ENCODE measurements at regions not wholly inside any gene's neighbourhood (a gene's known extent, or its start where the extent isn't known, plus 50 kb on each side); places are given as distances from the start of the nearest gene placed in this dataset.

GRCh38 chr21:24939291-24939690 lies 668.0 kb downstream of the MRPL39 start:
- DNase-seq (ENCODE audit: low read depth in 2 of 3, low spot score in 2 of 3) = no peak

GRCh38 chr21:24938573-24938972 lies 668.7 kb downstream of the MRPL39 start:
- DNase-seq (ENCODE audit: low read depth in 2 of 3, low spot score in 2 of 3) = no peak

DNA sequence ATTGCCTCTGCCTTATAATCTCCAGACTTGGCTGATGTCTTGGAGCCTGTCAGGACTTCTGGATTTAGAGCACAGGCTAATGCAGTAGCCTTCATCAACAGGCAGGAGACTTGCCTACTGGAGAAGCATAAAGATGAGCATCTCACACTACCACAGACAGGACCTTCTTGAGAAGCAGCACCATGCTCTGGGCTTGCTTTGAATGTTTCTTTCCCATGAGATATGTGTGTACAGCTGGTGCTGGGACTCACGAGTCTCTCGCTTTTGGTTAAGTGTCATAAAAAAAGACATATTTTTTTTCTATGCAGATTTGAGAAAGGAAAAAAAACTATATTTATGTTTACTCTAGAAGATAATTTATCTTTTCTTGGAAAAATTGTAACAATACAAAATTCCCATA lies 671.3 kb downstream of the MRPL39 start:
- no peak for DNase-seq (ENCODE audit: low read depth in 2 of 3, low spot score in 2 of 3)

DNA sequence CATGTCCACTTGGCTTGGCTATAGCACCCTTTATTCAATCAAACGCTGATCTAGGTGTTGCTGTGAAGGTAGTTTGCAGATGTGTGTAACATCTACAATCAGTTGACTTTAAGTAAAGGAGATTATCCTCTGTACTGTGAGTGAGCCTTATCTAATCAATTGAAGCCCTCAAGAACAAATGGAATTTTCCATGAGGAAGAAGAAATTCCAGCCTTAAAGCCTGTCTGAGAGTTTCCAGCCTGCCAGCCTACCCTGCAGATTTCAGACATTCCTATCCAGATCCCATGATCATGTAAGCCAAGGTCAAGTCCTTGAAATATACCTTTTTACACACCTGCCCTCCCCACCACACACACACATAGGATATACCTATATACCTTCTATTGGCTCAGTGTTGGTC lies 696.7 kb downstream of the MRPL39 start:
- no peak for DNase-seq (ENCODE audit: low read depth in 2 of 3, low spot score in 2 of 3)

DNA sequence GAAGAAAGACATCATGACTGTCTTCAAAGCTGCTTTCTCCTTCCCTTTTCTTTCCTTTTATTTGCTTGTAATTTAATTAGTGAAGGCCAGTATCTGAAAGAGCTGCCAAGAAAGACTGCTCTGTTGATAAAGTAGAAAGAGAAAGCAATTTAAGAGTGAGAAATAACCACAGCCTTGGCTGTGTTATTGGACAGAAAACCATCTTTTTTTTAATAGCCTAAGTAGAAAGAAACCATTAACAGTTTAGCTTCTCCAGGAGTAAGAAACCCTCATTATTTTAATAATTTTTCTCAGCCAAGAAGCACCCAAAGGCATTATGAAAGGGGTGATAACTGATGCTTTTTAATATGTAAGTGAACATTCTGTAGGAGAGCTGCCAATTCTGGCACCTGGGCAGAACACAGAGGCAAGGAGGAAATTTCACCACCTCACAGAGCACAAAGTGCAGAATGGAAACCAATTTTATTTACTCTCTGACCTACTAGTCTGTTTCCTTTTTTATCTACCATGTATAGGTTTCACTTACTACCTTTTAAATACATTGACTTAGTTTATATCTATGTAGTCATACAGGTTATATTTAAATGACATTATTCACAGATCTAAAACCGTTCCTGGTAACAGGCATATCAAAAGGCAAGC lies 703.2 kb downstream of the MRPL39 start:
- DNase-seq (ENCODE audit: low read depth in 2 of 3, low spot score in 2 of 3) = no peak

DNA sequence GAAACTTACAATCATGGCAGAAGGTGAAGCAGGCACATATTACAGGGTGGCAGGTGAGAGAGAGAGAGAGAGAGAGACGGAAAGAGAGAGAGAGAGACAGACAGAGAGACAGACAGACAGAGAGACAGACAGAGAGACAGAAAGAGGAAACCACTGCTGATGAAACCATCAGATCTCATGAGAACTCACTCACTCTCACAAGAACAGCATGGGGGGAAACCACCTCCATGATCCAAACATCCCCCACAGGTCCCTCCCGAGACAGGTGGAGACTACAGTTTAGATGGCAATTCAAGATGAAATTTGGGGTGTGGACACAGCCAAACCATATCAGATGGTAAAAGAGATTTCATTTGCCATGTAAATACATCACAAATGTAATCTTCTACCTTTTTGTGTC lies 708.1 kb downstream of the MRPL39 start:
- DNase-seq (ENCODE audit: low read depth in 2 of 3, low spot score in 2 of 3) = no peak

DNA sequence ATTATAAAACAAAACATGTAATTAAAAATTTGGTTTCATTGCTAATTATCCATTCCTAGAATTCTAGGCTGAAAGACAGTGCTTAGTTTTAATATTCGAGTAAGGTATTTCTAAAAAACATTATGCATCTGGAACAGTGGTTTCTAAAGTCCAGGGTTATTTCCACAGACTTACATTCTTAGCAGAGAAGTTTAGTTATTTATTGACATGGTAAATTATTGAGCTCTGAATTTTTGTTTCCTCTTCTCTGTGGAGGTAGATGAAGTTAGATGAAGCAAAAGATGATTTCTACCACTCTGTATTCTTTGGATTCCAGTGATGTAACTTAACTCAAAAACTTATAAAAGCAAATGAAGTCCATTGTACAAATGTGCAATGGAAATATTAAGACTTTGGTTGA lies 709.4 kb downstream of the MRPL39 start:
- no peak for DNase-seq (ENCODE audit: low read depth in 2 of 3, low spot score in 2 of 3)

DNA sequence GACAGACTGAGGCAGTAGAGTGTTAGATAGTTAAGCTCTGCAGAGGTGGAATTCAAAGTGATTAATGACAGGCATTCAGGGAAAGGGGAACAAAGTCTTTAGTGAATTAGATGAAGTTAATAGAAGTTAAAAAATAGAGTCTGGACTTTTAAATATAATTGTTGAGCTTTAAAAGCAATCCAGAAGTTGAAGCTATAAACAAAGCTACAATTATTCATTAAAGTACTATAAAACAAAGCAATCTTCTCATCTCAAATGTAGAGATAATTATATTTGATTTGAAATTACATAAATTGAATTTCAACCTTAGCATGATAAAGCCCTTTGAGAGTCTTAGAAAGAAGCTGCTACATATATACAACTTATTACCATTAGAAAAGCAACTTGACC lies 710.6 kb downstream of the MRPL39 start:
- no peak for DNase-seq (ENCODE audit: low read depth in 2 of 3, low spot score in 2 of 3)

- peak in 1 of 3 donors; percentile 9 for DNase-seq (ENCODE audit: low read depth in 2 of 3, low spot score in 2 of 3)
Observed at GRCh38 chr21:24895885-24896734, 711.2 kb downstream of the MRPL39 start.

GRCh38 chr21:24894324-24894723 lies 713.0 kb downstream of the MRPL39 start:
- no peak for DNase-seq (ENCODE audit: low read depth in 2 of 3, low spot score in 2 of 3)

GRCh38 chr21:24890021-24890420 lies 717.3 kb downstream of the MRPL39 start:
- DNase-seq (ENCODE audit: low read depth in 2 of 3, low spot score in 2 of 3) = no peak

- DNase-seq (ENCODE audit: low read depth in 2 of 3, low spot score in 2 of 3) = no peak
Observed at GRCh38 chr21:24881506-24881905, 725.8 kb downstream of the MRPL39 start.

GRCh38 chr21:24870633-24871032 lies 736.6 kb downstream of the MRPL39 start:
- DNase-seq (ENCODE audit: low read depth in 2 of 3, low spot score in 2 of 3) = no peak

- no peak for DNase-seq (ENCODE audit: low read depth in 2 of 3, low spot score in 2 of 3)
Observed at GRCh38 chr21:24869862-24870261, 737.4 kb downstream of the MRPL39 start.

DNA sequence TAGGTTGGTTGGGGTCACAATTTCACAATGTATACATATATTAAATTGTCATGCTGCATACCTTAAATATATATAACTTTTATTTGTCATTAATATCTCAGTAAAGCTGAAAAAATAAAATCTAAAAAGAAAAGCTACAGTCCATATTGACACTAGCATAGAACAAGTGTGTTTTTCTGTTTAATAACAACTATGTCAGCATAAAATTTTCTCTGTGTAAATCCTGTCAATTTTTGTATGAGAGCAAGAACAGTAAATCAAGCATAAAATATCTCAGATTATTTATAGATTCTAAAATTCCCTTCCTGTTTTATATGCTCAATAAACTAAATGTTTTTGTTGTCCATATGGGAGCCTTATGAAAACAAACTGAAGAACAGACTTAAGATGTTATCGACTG lies 739.2 kb downstream of the MRPL39 start:
- no peak for DNase-seq (ENCODE audit: low read depth in 2 of 3, low spot score in 2 of 3)

- DNase-seq (ENCODE audit: low read depth in 2 of 3, low spot score in 2 of 3) = no peak
Observed at GRCh38 chr21:24861471-24861870, 745.8 kb downstream of the MRPL39 start.

GRCh38 chr21:24856326-24856725 lies 751.0 kb downstream of the MRPL39 start:
- no peak for DNase-seq (ENCODE audit: low read depth in 2 of 3, low spot score in 2 of 3)

GRCh38 chr21:24852610-24853195 lies 754.6 kb downstream of the MRPL39 start:
- DNase-seq (ENCODE audit: low read depth in 2 of 3, low spot score in 2 of 3) = no peak

- DNase-seq (ENCODE audit: low read depth in 2 of 3, low spot score in 2 of 3) = no peak
Observed at GRCh38 chr21:24850121-24850520, 757.2 kb downstream of the MRPL39 start.

- DNase-seq (ENCODE audit: low read depth in 2 of 3, low spot score in 2 of 3) = no peak
Observed at GRCh38 chr21:24844671-24845070, 762.6 kb downstream of the MRPL39 start.

GRCh38 chr21:24840287-24840686 lies 767.0 kb downstream of the MRPL39 start:
- DNase-seq (ENCODE audit: low read depth in 2 of 3, low spot score in 2 of 3) = no peak

GRCh38 chr21:24832961-24833360 lies 774.3 kb downstream of the MRPL39 start:
- DNase-seq (ENCODE audit: low read depth in 2 of 3, low spot score in 2 of 3) = no peak
